Thyroid gland (tissue), 4 donors: ENCODE measurements at regions not wholly inside any gene's neighbourhood (a gene's known extent, or its start where the extent isn't known, plus 50 kb on each side); places are given as distances from the start of the nearest gene placed in this dataset.

Experiments
- POLR2A ChIP-seq, 2 donors: fragments of 450-650 bp; IDR thresholded peaks; one replicate each; pipeline ENCODE4 v1.6.1; 2017; ENCODE audit warnings: antibody characterized with exemption in 2 of 2, mild to moderate bottlenecking in 2 of 2, moderate library complexity in 1 of 2
- TF ChIP-seq, protein P1 (sequence below), 6 experiments: fragments of 200-600 bp in 3 of 6; fragments of 450-650 bp in 3 of 6; sonication (generic) in 3 of 6; IDR thresholded peaks; one replicate each; pipeline ENCODE4 v1.5.1; 2016 to 2019; ENCODE audit warnings: antibody characterized with exemption in 6 of 6, mild to moderate bottlenecking in 2 of 6, inconsistent platforms in 1 of 6, moderate library complexity in 1 of 6

DNA sequence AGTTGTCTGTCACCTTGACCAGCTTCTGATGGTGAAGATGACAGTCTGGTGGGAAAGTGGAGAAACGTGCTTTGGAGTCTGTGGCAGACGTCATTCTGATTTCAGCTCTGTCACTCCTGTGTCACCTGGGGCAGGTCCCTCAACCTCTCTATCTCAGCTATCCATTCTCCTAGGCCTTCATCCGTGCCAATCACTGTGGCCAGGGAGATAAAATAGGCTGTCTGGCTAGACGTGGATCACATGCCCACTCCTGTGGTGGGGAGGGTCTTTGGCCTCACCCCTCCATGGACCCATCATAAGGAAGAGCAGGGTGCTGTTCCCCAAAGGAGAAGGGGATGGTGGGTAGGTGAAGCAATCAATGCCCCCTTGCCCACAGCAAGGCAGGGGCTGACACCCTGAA lies 140.3 kb downstream of the ACTL8 start:
- TF ChIP-seq, protein P1, sequence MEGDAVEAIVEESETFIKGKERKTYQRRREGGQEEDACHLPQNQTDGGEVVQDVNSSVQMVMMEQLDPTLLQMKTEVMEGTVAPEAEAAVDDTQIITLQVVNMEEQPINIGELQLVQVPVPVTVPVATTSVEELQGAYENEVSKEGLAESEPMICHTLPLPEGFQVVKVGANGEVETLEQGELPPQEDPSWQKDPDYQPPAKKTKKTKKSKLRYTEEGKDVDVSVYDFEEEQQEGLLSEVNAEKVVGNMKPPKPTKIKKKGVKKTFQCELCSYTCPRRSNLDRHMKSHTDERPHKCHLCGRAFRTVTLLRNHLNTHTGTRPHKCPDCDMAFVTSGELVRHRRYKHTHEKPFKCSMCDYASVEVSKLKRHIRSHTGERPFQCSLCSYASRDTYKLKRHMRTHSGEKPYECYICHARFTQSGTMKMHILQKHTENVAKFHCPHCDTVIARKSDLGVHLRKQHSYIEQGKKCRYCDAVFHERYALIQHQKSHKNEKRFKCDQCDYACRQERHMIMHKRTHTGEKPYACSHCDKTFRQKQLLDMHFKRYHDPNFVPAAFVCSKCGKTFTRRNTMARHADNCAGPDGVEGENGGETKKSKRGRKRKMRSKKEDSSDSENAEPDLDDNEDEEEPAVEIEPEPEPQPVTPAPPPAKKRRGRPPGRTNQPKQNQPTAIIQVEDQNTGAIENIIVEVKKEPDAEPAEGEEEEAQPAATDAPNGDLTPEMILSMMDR (IDR thresholded peaks at IDR 0.05) = no peak
- no peak for TF ChIP-seq POLR2A (IDR thresholded peaks at IDR 0.05)
